Kasumi-1 (cell line): ENCODE measurements at regions not wholly inside any gene's neighbourhood (a gene's known extent, or its start where the extent isn't known, plus 50 kb on each side); places are given as distances from the start of the nearest gene placed in this dataset.
"Not testable (repeated sequence)": the region's sequence is repeated elsewhere in the genome, so short reads cannot be mapped to it uniquely, and the experiment has no call there.

Source experiments
- DNase-seq, 2 experiments: peaks; one replicate each; lab custom pipeline; 2025; lab: John Stamatoyannopoulos, UW

- DNase-seq: no peak
These were observed 1079.7 kb upstream of the CDH18 start for GRCh38 chr5:21067724-21068123.

DNA sequence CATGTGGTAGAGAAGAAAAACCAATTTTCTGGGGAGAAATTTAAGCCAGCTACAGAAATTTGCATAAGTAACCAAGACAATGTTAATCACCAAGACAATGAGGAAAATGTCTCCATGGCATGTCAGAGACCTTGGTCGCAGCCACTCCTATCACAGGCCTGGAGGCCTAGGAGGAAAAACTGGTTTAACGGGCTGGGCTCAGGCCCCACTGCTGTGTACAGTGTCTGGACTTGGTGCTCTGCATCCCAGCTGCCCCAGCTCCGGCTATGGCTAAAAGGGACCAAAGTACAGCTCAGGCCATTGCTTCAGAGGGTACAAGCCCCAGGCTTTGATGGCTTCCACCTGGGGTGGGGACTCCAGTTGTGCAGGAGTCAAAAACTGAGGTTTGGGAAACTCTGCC lies 1075.1 kb upstream of the CDH18 start:
- DNase-seq: no peak

DNA sequence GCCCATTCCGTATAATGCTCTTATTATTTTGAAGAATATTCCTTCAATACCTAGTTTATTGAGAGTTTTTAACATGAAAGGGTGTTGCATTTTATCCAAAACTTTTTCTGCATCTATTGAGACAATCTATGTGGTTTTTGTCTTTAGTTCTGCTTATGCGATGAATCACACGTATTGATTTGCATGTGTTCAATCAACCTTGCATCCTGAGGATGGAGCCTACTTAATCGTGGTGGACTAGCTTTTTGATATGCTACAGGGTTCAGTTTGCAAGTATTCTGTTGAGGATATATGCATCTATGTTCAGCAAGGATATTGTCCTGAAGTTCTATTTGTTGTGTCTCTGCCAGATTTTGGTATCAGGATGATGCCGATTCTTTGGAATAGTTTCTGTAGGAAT lies 1070.3 kb upstream of the CDH18 start:
- no peak for DNase-seq

DNA sequence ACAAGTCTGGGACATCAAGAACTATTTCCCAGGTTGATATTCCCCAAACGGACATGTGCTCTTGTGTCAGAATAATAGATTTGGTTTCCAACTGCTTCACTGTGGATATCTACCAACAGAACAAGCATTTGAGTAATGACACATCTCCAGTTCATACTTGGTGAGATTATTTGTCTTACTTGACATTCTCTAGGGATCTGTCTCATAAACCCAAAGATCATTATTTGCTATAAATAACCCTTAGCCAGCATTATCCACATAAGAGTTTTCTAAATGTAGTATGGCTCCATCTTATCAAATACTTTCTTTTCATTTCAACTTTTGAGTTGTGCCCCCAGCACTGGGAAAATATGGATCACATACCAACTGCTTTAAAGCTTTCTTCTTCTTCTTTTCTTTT lies 1063.9 kb upstream of the CDH18 start:
- no peak for DNase-seq

- no peak for DNase-seq
These were observed 1061.9 kb upstream of the CDH18 start for GRCh38 chr5:21049901-21050300.

DNA sequence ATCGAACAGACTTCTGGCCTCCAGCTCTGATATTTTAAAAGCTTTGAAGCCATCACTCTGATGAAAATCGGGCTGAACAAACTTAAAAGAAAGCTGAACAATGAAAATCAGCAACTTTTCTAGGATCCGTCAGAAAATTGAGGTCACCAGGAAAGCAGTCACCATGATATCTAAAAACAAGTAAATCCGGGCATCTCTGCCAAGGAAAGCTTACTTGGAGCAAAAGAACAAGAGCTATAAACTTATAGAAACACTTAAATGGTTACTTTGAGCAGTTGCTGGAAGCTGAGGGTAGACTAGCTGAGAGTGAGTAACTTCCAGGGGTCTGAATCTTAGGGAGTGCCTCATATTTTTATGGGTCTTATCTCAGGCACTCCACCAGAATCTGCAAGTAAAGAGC lies 1043.0 kb upstream of the CDH18 start:
- DNase-seq: no peak

DNA sequence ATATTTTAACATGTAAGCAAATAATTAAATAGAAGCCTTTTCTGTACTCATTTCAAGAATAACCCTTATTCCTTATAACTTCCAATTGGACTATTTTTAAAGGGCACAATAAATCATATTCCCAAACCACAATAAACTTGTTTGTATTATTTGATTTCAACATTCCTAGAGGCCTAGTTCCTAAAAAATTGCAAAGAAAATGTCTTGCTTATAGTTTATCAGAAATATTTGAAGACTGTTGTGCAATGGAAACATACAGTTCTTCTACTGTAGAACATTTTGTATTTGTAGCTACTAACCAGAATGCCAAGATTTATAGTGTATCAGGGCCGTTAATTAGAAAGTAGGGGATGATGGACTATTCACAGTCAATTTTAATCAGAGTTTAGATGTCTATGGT lies 1037.0 kb upstream of the CDH18 start:
- DNase-seq: no peak

DNA sequence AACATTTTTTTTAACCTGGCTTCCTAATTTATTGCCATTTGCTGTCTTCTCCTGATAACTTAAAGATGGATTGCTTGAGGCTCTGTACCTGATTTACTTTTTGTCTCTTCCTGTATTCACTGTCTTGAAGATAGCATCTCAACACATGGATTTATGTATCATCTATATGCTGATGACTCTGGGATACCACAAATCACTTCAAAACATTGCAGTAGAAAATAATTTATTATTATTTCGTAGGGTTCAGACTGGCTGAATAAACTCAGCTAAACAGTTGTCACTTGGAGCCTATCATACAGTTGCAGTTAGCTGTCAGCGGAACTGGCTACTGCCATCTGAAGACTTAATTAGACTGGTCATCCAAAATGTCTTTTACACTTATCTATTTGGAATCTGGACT lies 1025.2 kb upstream of the CDH18 start:
- no peak for DNase-seq

- DNase-seq: no peak
These were observed 1019.8 kb upstream of the CDH18 start for GRCh38 chr5:21007781-21008180.

- not testable (repeated sequence) for DNase-seq
These were observed 1000.9 kb upstream of the CDH18 start for GRCh38 chr5:20988933-20989332.

- DNase-seq: no peak
These were observed 997.8 kb upstream of the CDH18 start for GRCh38 chr5:20985754-20986153.

- DNase-seq: no peak
These were observed 986.4 kb upstream of the CDH18 start for GRCh38 chr5:20974426-20974825.

GRCh38 chr5:20972419-20972925 lies 984.5 kb upstream of the CDH18 start:
- peak; percentile 53 to 55 for DNase-seq

DNA sequence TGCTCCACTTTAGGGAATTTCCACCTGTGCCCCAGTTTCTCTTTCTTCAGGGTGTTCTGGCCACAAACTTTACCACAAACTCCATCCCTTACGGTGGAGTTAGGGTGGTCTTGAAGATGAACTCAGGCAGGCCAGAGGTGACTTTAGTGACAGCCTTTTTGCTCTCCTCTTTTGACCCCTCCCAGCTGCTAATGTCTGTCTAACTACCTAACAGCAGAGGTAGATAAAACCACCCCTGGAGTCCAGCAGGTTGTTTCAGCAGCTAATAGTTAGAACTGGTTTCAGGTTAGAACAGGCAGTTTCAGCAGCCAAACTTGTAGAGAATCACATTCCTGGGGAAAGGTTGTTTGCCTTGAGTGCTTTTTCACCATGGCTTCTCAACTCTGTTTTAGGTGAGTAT lies 971.3 kb upstream of the CDH18 start:
- DNase-seq: no peak

DNA sequence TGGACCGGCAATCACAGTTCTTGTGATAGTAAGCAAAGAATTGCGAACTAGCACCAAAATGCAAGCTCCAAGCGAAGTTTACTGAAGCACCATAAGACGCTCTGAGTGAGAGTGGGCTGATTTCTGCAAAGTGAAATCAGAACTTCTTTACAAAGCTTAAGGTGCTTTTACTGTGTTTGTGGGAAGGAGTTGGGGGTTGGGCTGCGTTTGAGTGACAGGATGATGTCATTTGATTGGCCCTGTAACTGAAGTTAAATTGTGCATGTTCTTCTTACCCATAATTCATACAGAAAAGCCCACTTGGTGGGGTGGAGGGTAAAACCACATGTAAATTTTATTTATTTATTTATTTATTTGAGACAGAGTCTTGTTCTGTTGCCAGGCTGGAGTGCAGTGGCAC lies 970.6 kb upstream of the CDH18 start:
- no peak for DNase-seq

DNA sequence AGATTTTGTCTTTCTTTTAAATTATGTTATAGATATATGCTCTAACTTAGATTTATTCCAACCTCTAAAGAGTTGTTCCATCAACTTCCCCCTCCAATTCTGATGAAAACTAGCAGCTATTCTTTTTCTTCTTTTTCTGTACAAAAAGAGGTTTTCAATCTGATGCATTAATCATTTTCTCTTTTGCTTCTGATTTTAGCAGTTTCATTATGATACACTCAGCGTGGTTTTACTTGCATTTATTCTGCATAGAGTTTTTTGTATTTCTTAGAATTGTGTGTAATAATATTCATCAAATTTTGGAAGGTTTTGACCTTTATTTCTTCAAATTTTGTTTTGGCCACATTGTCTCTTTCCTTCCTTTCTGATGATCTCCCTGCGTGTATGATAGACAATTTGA lies 968.1 kb upstream of the CDH18 start:
- no peak for DNase-seq

- DNase-seq: no peak
These were observed 961.6 kb upstream of the CDH18 start for GRCh38 chr5:20949636-20950035.

DNA sequence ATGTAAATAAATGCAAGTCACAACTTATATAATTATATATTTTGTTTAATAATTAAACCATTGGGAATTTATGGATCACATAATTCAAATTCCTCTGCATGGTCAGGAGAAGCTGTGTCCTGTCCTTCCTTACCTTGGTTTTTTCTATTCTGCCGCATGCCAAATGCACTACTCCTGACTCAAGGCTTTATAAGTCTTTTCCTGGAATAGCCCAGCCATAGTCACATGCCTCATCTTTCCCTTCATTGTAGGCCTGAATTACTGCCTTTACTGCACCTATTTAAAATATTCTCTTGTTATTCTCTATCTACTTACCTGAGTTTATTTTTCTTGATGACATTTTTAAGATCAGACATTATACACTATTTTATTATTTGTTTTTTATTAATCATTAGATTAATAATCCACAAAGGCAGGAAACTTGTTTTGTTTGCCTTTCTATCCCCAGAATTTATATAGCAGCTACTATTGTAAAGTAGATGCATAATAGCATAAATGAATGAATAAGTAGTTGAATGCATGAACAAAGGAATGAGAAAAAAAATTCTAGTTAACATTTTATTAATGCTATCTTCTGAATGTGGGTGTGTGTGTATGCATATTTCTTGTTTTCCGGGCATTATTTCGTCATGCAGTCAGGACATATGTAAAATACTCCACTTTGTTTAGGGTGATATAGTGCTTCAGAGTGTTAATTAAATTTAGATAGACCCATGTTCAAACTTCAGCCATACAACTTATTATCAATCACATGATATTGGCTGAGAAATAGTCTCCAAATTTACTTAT lies 955.4 kb upstream of the CDH18 start:
- DNase-seq: not testable (repeated sequence)

DNA sequence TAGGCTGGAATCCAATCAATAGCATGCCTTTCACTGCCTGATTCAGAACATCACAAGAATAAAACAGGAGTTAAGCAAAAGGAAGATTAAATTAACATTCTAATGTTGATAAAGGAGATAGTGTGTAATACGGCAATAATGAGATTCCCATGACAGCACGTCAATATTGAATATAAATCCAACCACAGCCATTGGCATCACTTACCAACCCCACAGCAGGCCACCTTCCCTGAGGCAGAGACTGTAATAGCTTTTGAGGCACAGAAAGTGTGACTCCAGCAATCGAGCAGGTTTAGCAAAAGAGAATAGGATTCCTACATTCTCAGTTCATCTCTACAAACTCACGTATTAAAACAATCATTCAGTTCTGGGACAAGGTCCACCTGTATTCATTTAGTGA lies 954.6 kb upstream of the CDH18 start:
- not testable (repeated sequence) for DNase-seq

- DNase-seq: not testable (repeated sequence)
These were observed 952.8 kb upstream of the CDH18 start for GRCh38 chr5:20940786-20941185.

GRCh38 chr5:20890936-20891335 lies 902.9 kb upstream of the CDH18 start:
- not testable (repeated sequence) for DNase-seq

DNA sequence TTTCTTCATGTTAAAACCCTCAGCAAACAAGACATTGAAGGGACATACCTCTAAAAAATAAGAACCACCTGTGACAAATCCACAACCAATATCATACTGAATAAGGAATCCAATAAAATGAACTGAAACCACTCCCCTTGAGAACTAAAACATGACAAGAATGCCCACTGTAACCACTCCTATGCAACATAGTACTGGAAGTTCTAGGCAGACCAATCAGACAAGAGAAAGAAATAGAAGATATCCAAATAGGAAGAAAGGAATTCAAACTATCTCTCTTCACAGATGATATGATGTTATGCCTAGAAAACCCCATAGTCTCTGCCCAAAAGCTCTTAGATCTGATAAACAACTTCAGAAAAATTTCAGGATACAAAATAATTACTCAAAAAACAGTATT lies 887.7 kb upstream of the CDH18 start:
- not testable (repeated sequence) for DNase-seq

- not testable (repeated sequence) for DNase-seq
These were observed 877.9 kb upstream of the CDH18 start for GRCh38 chr5:20865892-20866291.

DNA sequence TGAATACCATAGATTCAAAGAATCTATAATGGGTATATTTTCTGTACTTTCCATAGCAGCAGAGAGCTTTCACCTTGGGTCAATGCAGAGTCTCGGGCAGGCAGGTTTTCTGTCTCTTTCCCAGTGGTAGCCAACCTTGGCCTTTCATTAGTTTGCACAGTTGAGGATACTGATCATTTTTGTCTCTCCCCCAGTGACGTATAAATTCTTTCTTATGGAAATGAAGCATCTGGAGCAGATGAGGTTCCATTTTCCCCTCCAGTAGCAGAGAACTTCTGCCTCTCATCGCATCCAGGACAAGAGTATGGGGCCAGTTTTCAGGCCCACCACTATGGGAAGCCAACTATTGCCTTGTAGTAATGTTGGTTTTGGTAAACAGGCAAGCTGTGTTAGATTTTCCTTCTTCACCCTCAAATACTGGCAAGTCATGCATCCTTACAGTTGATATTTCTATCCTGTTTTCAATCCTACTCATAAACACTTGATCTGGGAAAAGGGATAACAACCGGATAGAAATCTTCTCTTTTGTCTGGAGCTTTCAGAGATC lies 845.2 kb upstream of the CDH18 start:
- DNase-seq: no peak
